H1 (cell line): ENCODE measurements at regions not wholly inside any gene's neighbourhood (a gene's known extent, or its start where the extent isn't known, plus 50 kb on each side); places are given as distances from the start of the nearest gene placed in this dataset.

Source experiments
- CTCF ChIA-PET: fragments of 300-600 bp; sonication (Branson Sonifier 250); formaldehyde crosslinking; loops from one replicate; lab custom pipeline; 2021; ENCODE audit not compliant: partially characterized antibody; lab: Charles Lee
- POLR2A ChIA-PET: fragments of 300-600 bp; sonication (Branson Sonifier 250); formaldehyde crosslinking; loops from one replicate; lab custom pipeline; 2021; ENCODE audit warnings: inconsistent platforms; ENCODE audit not compliant: partially characterized antibody; lab: Charles Lee
- DNase-seq, 2 experiments: peaks; one replicate each; pipeline versions ENCODE4 v3.0.0 to v3.0.0-alpha.2; 2010 to 2022; ENCODE audit warnings: low spot score in 2 of 2, low read depth in 1 of 2, mixed read lengths in 1 of 2
- FAIRE-seq: peaks from 2 replicates; lab custom pipeline; 2011; peaks lifted over from hg19 to GRCh38; lab: Jason Lieb, UNC
- H2AFZ ChIP-seq: 2 replicates; pipeline ENCODE4 v1.8.1; 2012; ENCODE audit warnings: low read length, inconsistent platforms
- H2AK5ac ChIP-seq: 2 replicates; pipeline ENCODE4 v1.6.1; 2013; ENCODE audit warnings: low read depth, low read length
- H2BK120ac ChIP-seq: replicated peaks from 2 replicates; pipeline ENCODE3; 2013; ENCODE audit warnings: low read depth, low read length, inconsistent platforms
- H2BK12ac ChIP-seq: 2 replicates; pipeline ENCODE4 v1.6.1; 2013; ENCODE audit warnings: low read depth, low read length
- H2BK15ac ChIP-seq: 2 replicates; pipeline ENCODE4 v1.6.1; 2013; ENCODE audit warnings: low read length
- H2BK20ac ChIP-seq: 2 replicates; pipeline ENCODE4 v1.6.1; 2013; ENCODE audit warnings: low read length
- H2BK5ac ChIP-seq: 2 replicates; pipeline ENCODE4 v1.6.1; 2013; ENCODE audit warnings: low read depth, low read length
- H3K14ac ChIP-seq: 2 replicates; pipeline ENCODE4 v1.6.1; 2013; ENCODE audit warnings: inconsistent platforms; ENCODE audit not compliant: insufficient read length
- H3K18ac ChIP-seq: 2 replicates; pipeline ENCODE4 v1.6.1; 2013; ENCODE audit warnings: low read length; ENCODE audit errors: extremely low read depth
- H3K23ac ChIP-seq: 2 replicates; pipeline ENCODE4 v1.6.1; 2013; ENCODE audit warnings: inconsistent platforms; ENCODE audit not compliant: insufficient read length
- H3K23me2 ChIP-seq: 2 replicates; pipeline ENCODE4 v1.6.1; 2013; ENCODE audit warnings: low read depth, low read length
- H3K27ac ChIP-seq: 2 replicates; pipeline ENCODE4 v1.6.1; 2011; ENCODE audit warnings: low read depth, low read length, inconsistent platforms
- H3K27me3 ChIP-seq, 4 experiments: replicated peaks in 1 of 4; 1 replicate in 1 of 4; 2 replicates in 3 of 4; pipeline versions ENCODE4 v1.6.1 to v1.8.1; 2011 to 2013; ENCODE audit warnings: low read length in 3 of 4, mild to moderate bottlenecking in 3 of 4, inconsistent platforms in 2 of 4, mixed read lengths in 2 of 4, moderate library complexity in 1 of 4; ENCODE audit not compliant: control insufficient read depth in 3 of 4, insufficient read depth in 3 of 4; ENCODE audit errors: extremely low read depth in 1 of 4
- H3K36me3 ChIP-seq, 4 experiments: 2 replicates each; pipeline versions ENCODE4 v1.6.1 to v1.8.1; 2011 to 2013; ENCODE audit warnings: mild to moderate bottlenecking in 4 of 4, low read length in 3 of 4, moderate library complexity in 2 of 4, control low read depth in 1 of 4, inconsistent platforms in 1 of 4; ENCODE audit not compliant: insufficient read depth in 4 of 4, control insufficient read depth in 2 of 4
- H3K4ac ChIP-seq: replicated peaks from 2 replicates; pipeline ENCODE3; 2013; ENCODE audit warnings: low read length, low read depth, mixed read lengths, inconsistent platforms; ENCODE audit not compliant: insufficient read length
- H3K4me1 ChIP-seq, 4 experiments: replicated peaks in 1 of 4; 1 replicate in 1 of 4; 2 replicates in 3 of 4; pipeline versions ENCODE4 v1.6.1 to v1.8.1; 2011 to 2013; ENCODE audit warnings: low read length in 3 of 4, inconsistent platforms in 2 of 4, mixed read lengths in 1 of 4; ENCODE audit not compliant: insufficient read depth in 4 of 4, control insufficient read depth in 3 of 4
- H3K4me2 ChIP-seq, 2 experiments: 2 replicates each; pipeline versions ENCODE4 v1.6.1 to v1.8.1; 2011 to 2013; ENCODE audit warnings: low read depth in 2 of 2, low read length in 2 of 2, control low read depth in 1 of 2, inconsistent platforms in 1 of 2, mild to moderate bottlenecking in 1 of 2; ENCODE audit not compliant: insufficient read depth in 1 of 2
- H3K4me3 ChIP-seq, 4 experiments: fragments of 200-600, 300-600 bp in 1 of 4; sonication (generic), shearing (Covaris generic), sonication (Bioruptor Twin) in 1 of 4; 2 replicates each; pipeline versions ENCODE4 v1.5.1 to v1.8.1; 2011 to 2016; ENCODE audit warnings: low read length in 4 of 4, low read depth in 3 of 4, control low read depth in 2 of 4, inconsistent platforms in 2 of 4, mild to moderate bottlenecking in 2 of 4, mixed read lengths in 1 of 4, moderate library complexity in 1 of 4; ENCODE audit not compliant: insufficient read depth in 2 of 4; ENCODE audit errors: extremely low read depth in 1 of 4
- H3K56ac ChIP-seq: replicated peaks from 2 replicates; pipeline ENCODE3; 2013; ENCODE audit warnings: low read depth, mild to moderate bottlenecking, mixed read lengths, low read length, inconsistent platforms; ENCODE audit not compliant: insufficient read length
- H3K79me1 ChIP-seq: 2 replicates; pipeline ENCODE4 v1.6.1; 2013; ENCODE audit warnings: low read depth, low read length, control low read depth
- H3K79me2 ChIP-seq, 2 experiments: 2 replicates each; pipeline versions ENCODE4 v1.6.1 to v1.8.1; 2012 to 2013; ENCODE audit warnings: low read length in 2 of 2, mild to moderate bottlenecking in 2 of 2, inconsistent platforms in 1 of 2; ENCODE audit not compliant: insufficient read depth in 2 of 2, control insufficient read depth in 1 of 2
- H3K9ac ChIP-seq, 4 experiments: replicated peaks in 1 of 4; 1 replicate in 1 of 4; 2 replicates in 3 of 4; pipeline versions ENCODE4 v1.6.1 to v1.8.1; 2011 to 2013; ENCODE audit warnings: low read depth in 3 of 4, low read length in 3 of 4, control low read depth in 2 of 4, mild to moderate bottlenecking in 2 of 4, moderate library complexity in 2 of 4, inconsistent platforms in 1 of 4; ENCODE audit errors: extremely low read depth in 1 of 4
- H3K9me3 ChIP-seq, 2 experiments: 2 replicates each; pipeline versions ENCODE4 v1.6.1 to v1.8.1; 2012 to 2013; ENCODE audit warnings: mild to moderate bottlenecking in 2 of 2, moderate library complexity in 2 of 2, control low read depth in 1 of 2, inconsistent platforms in 1 of 2, low read depth in 1 of 2, low read length in 1 of 2, mixed read lengths in 1 of 2; ENCODE audit not compliant: insufficient read depth in 2 of 2
- H4K20me1 ChIP-seq, 2 experiments: replicated peaks in 1 of 2; 2 replicates each; pipeline versions ENCODE3 to v1.8.1; 2011 to 2013; ENCODE audit warnings: inconsistent platforms in 2 of 2, low read length in 2 of 2, mild to moderate bottlenecking in 1 of 2; ENCODE audit not compliant: insufficient read depth in 2 of 2, control insufficient read depth in 1 of 2
- H4K5ac ChIP-seq: 2 replicates; pipeline ENCODE4 v1.6.1; 2013; ENCODE audit warnings: low read length, low read depth, mixed read lengths, inconsistent platforms; ENCODE audit not compliant: insufficient read length
- H4K8ac ChIP-seq: 2 replicates; pipeline ENCODE4 v1.8.0; 2013; ENCODE audit warnings: mild to moderate bottlenecking, moderate library complexity, low read length, inconsistent platforms; ENCODE audit not compliant: insufficient read depth; ENCODE audit errors: extremely low read depth
- H4K91ac ChIP-seq: replicated peaks from 2 replicates; pipeline ENCODE3; 2013; ENCODE audit warnings: low read length, mixed read lengths, inconsistent platforms; ENCODE audit not compliant: insufficient read length
- CTCF ChIP-seq, 3 experiments: IDR thresholded peaks; 1 replicate in 2 of 3; 2 replicates in 1 of 3; pipeline versions ENCODE4 v1.5.1 to v1.6.1; 2011; ENCODE audit warnings: low read length in 3 of 3, mild to moderate bottlenecking in 3 of 3, inconsistent platforms in 2 of 3, low read depth in 1 of 3, moderate library complexity in 1 of 3; ENCODE audit not compliant: insufficient read depth in 1 of 3; ENCODE audit errors: control extremely low read depth in 1 of 3
- GABPA ChIP-seq: IDR thresholded peaks from 2 replicates; pipeline ENCODE4 v1.6.1; 2011; ENCODE audit warnings: mild to moderate bottlenecking, low read length, moderate library complexity, borderline replicate concordance; ENCODE audit not compliant: insufficient read depth
- WGBS, 2 experiments: shearing (Covaris generic) in 1 of 2; methylation state at CpG; one replicate each; pipeline versions ENCODE4 v1.1.6 to v1.1.7; 2013 to 2015; ENCODE audit warnings: low lambda C conversion rate in 2 of 2, mixed read lengths in 2 of 2, inconsistent platforms in 1 of 2, low coverage in 1 of 2, missing lambda C conversion rate in 1 of 2; ENCODE audit not compliant: insufficient replicate concordance in 2 of 2, insufficient coverage in 1 of 2, insufficient read length in 1 of 2; ENCODE audit errors: extremely low coverage in 1 of 2, missing lambda C conversion rate in 1 of 2; 5-methylcytosine and 5-hydroxymethylcytosine counted together

- Histone ChIP-seq H4K20me1 (no peaks in the 10 kb centered on the region), H3K27me3 (no peaks in the 10 kb centered on the region), H3K4me2 (no peak overlapping the region), H3K14ac (no peak overlapping the region), H2BK12ac (no peak overlapping the region), H3K23me2 (no peaks in the 10 kb centered on the region), H3K9ac (no peak overlapping the region), H4K91ac (no peak overlapping the region), H2AK5ac (no peak overlapping the region), H2AFZ (no peak overlapping the region), H3K23ac (no peak overlapping the region), H3K4ac (no peak overlapping the region), H3K36me3 (no peaks in the 10 kb centered on the region), H4K5ac (no peak overlapping the region), H2BK120ac (no peak overlapping the region), H3K9me3 (no peaks in the 10 kb centered on the region), H2BK20ac (no peak overlapping the region), H2BK15ac (no peak overlapping the region), H3K4me1 (no peaks in the 10 kb centered on the region), H3K79me1 (no peaks in the 10 kb centered on the region), H4K8ac (no peak overlapping the region), H3K56ac (no peak overlapping the region), H3K18ac (no peak overlapping the region), H3K79me2 (no peaks in the 10 kb centered on the region), H3K4me3 (no peak overlapping the region), H3K27ac (no peak overlapping the region), H2BK5ac (no peak overlapping the region)
- POLR2A ChIA-PET = interaction anchor here (1.3 kb wide), 1 partner anchor 10 kb away, joined by 3 read pairs; no protein-coding TSS in a partner anchor
- TF ChIP-seq CTCF (IDR thresholded peaks at IDR 0.05; ENCODE audit: control extremely low read depth in 1 of 3, insufficient read depth in 1 of 3, low read depth in 1 of 3, low read length in 3 of 3) = peak in 2 of 3 experiments; percentile 17 to 23; a peak in 2 of 4 replicates
- no peak for TF ChIP-seq GABPA
- DNase-seq (no peak), FAIRE-seq (no peak)
- CTCF ChIA-PET = interaction anchor here (1.2 to 1.7 kb wide), 5 partner anchors 9 to 95 kb away, joined by 3 to 5 read pairs (median 4); no protein-coding TSS in a partner anchor
- 73% methylated on average over 3 of the region's 3 CpGs; no CpG with 5 or more reads in 1 of the 2 experiments for WGBS, 2 experiments
Observed at GRCh38 chr4:20490734-20491133, 209.5 kb upstream of the PACRGL start.
